GM23248 (cell line): ENCODE measurements at regions not wholly inside any gene's neighbourhood (a gene's known extent, or its start where the extent isn't known, plus 50 kb on each side); places are given as distances from the start of the nearest gene placed in this dataset.
"Not testable (repeated sequence)": the region's sequence is repeated elsewhere in the genome, so short reads cannot be mapped to it uniquely, and the experiment has no call there.

Experiments used
- DNase-seq: peaks from one replicate; pipeline ENCODE4 v3.0.0-alpha.2; 2015
- H2AFZ ChIP-seq: fragments of 200-600 bp; sonication (generic); 2 replicates; pipeline ENCODE4 v1.6.1; 2016; ENCODE audit warnings: antibody characterized with exemption
- H3F3A ChIP-seq: fragments of 200-600 bp; sonication (generic); 2 replicates; pipeline ENCODE4 v1.6.1; 2016; ENCODE audit warnings: mild to moderate bottlenecking, antibody characterized with exemption, mixed run types; ENCODE audit not compliant: insufficient read depth
- H3K27ac ChIP-seq: fragments of 200-600 bp; sonication (generic); 2 replicates; pipeline ENCODE4 v1.5.1; 2016; ENCODE audit warnings: mild to moderate bottlenecking
- H3K27me3 ChIP-seq: fragments of 200-600 bp; sonication (generic); replicated peaks from 2 replicates; pipeline ENCODE4 v1.6.1; 2016; ENCODE audit warnings: mild to moderate bottlenecking; ENCODE audit not compliant: insufficient read depth
- H3K36me3 ChIP-seq: fragments of 200-600 bp; sonication (generic); 2 replicates; pipeline ENCODE4 v1.6.1; 2016; ENCODE audit warnings: low read depth, mild to moderate bottlenecking
- H3K4me1 ChIP-seq: fragments of 200-600 bp; sonication (generic); 2 replicates; pipeline ENCODE4 v1.6.1; 2016; ENCODE audit warnings: mild to moderate bottlenecking; ENCODE audit not compliant: insufficient read depth
- H3K4me2 ChIP-seq: fragments of 200-600 bp; sonication (generic); one replicate; pipeline ENCODE4 v1.6.1; 2016; ENCODE audit warnings: mild to moderate bottlenecking; ENCODE audit not compliant: unreplicated experiment
- H3K4me3 ChIP-seq: fragments of 200-600 bp; sonication (generic); 2 replicates; pipeline ENCODE4 v1.5.1; 2016; ENCODE audit warnings: mild to moderate bottlenecking
- H3K79me2 ChIP-seq: fragments of 200-600 bp; sonication (generic); 2 replicates; pipeline ENCODE4 v1.6.1; 2016; ENCODE audit warnings: mild to moderate bottlenecking; ENCODE audit not compliant: insufficient read depth
- H3K9ac ChIP-seq: fragments of 200-600 bp; sonication (generic); 2 replicates; pipeline ENCODE4 v1.6.1; 2016; ENCODE audit warnings: mild to moderate bottlenecking
- H3K9me2 ChIP-seq: fragments of 200-600 bp; sonication (generic); 2 replicates; pipeline ENCODE4 v1.6.1; 2016; ENCODE audit warnings: mixed run types, mild to moderate bottlenecking, moderate library complexity; ENCODE audit not compliant: insufficient read depth
- H3K9me3 ChIP-seq: fragments of 200-600 bp; sonication (generic); one replicate; pipeline ENCODE4 v1.6.1; 2017; ENCODE audit warnings: low read depth
- H4K20me1 ChIP-seq: fragments of 200-600 bp; sonication (generic); 2 replicates; pipeline ENCODE4 v1.6.0; 2016; ENCODE audit not compliant: insufficient read depth
- EZH2 ChIP-seq: fragments of 200-600 bp; sonication (generic); IDR thresholded peaks from 2 replicates; pipeline ENCODE4 v1.6.1; 2018; ENCODE audit warnings: antibody characterized with exemption, mild to moderate bottlenecking; ENCODE audit not compliant: insufficient read depth, poor library complexity, severe bottlenecking
- EZH2phosphoT487 ChIP-seq: fragments of 200-600 bp; sonication (generic); IDR thresholded peaks from 2 replicates; pipeline ENCODE4 v1.6.1; 2018; ENCODE audit warnings: antibody characterized with exemption, moderate library complexity, mild to moderate bottlenecking, low read depth; ENCODE audit not compliant: insufficient read depth
- WGBS, 2 experiments: methylation state at CpG; one replicate each; pipeline ENCODE4 v1.1.6; 2015 to 2017; ENCODE audit warnings: low lambda C conversion rate in 2 of 2, low coverage in 1 of 2; ENCODE audit errors: missing lambda C conversion rate in 2 of 2; 5-methylcytosine and 5-hydroxymethylcytosine counted together
- in situ Hi-C: fragments of 300-500 bp; cut with MboI; formaldehyde crosslinking; loops from 2 replicates; pipeline ENCODE4 v1.15.0; 2020

GRCh38 chr3:59496250-59496649 is 446.4 kb upstream of the CFAP20DC start:
- H2AFZ ChIP-seq = no peak overlapping the region

GRCh38 chr3:59494969-59495368 is 445.1 kb upstream of the CFAP20DC start:
- whole genome bisulfite sequencing, 2 experiments = 47 to 67% methylated on average over 1 of the region's 1 CpG
- in situ Hi-C loops = not testable (repeated sequence)

More at GRCh38 chr3:59496250-59496649, 446.4 kb upstream of the CFAP20DC start:
- H3K27me3 ChIP-seq = no peaks in the 10 kb centered on the region; the same call in 1 of the 2 replicates
- no peaks in the 10 kb centered on the region for H3F3A ChIP-seq
- no peaks in the 10 kb centered on the region for H3K79me2 ChIP-seq
- no peaks in the 10 kb centered on the region for H3K9me2 ChIP-seq
- in situ Hi-C loops = no loop called here
- H3K9me3 ChIP-seq = no peaks in the 10 kb centered on the region
- WGBS, 2 experiments = 87 to 93% methylated on average over 5 of the region's 5 CpGs
- no peak overlapping the region for H3K4me2 ChIP-seq
- no peak overlapping the region for H3K4me3 ChIP-seq
- no peak for DNase-seq
- H3K27ac ChIP-seq = no peak overlapping the region
- no peaks in the 10 kb centered on the region for H3K4me1 ChIP-seq
- H3K9ac ChIP-seq = no peak overlapping the region
- TF ChIP-seq EZH2 (no peak), EZH2phosphoT487 (no peak)
- H3K36me3 ChIP-seq = no peaks in the 10 kb centered on the region
- no peaks in the 10 kb centered on the region for H4K20me1 ChIP-seq

GRCh38 chr3:59486520-59486919 is 436.7 kb upstream of the CFAP20DC start:
- Histone ChIP-seq H3K4me3 (no peak overlapping the region), H3F3A (peaks cover 15% of the 10 kb centered on the region; the same call in 1 of the 2 replicates), H4K20me1 (no peaks in the 10 kb centered on the region), H3K9me3 (no peaks in the 10 kb centered on the region), H3K79me2 (no peaks in the 10 kb centered on the region), H3K36me3 (no peaks in the 10 kb centered on the region), H3K27ac (no peak overlapping the region), H2AFZ (no peak overlapping the region), H3K9ac (no peak overlapping the region), H3K4me1 (peaks cover 14% of the 10 kb centered on the region), H3K9me2 (no peaks in the 10 kb centered on the region), H3K27me3 (no peaks in the 10 kb centered on the region), H3K4me2 (no peak overlapping the region)
- DNase-seq = no peak
- no peak for TF ChIP-seq EZH2phosphoT487
- no peak for TF ChIP-seq EZH2
- in situ Hi-C loops = no loop called here
- 35 to 38% methylated on average over 3 of the region's 3 CpGs for WGBS, 2 experiments

More at GRCh38 chr3:59494969-59495368, 445.1 kb upstream of the CFAP20DC start:
- not testable (repeated sequence) for H3K9ac ChIP-seq, H3K4me2 ChIP-seq, H3K9me3 ChIP-seq, H3K27ac ChIP-seq, H3K27me3 ChIP-seq, H3K4me3 ChIP-seq, H2AFZ ChIP-seq, H3K36me3 ChIP-seq, H3F3A ChIP-seq, H4K20me1 ChIP-seq, H3K4me1 ChIP-seq, H3K79me2 ChIP-seq, DNase-seq, H3K9me2 ChIP-seq

- no peak for DNase-seq
- 96 to 98% methylated on average over 3 of the region's 3 CpGs for WGBS, 2 experiments
- Histone ChIP-seq H3K9me3 (no peaks in the 10 kb centered on the region), H3K27me3 (no peaks in the 10 kb centered on the region), H4K20me1 (no peaks in the 10 kb centered on the region), H3K36me3 (no peaks in the 10 kb centered on the region), H3F3A (peaks cover 18% of the 10 kb centered on the region; the same call in 1 of the 2 replicates), H3K79me2 (no peaks in the 10 kb centered on the region), H3K4me3 (no peak overlapping the region), H3K9me2 (no peaks in the 10 kb centered on the region), H3K4me2 (no peak overlapping the region), H3K27ac (no peak overlapping the region), H2AFZ (no peak overlapping the region), H3K4me1 (peaks cover 28% of the 10 kb centered on the region), H3K9ac (no peak overlapping the region)
- TF ChIP-seq EZH2 = no peak
- TF ChIP-seq EZH2phosphoT487 = no peak
- in situ Hi-C loops = no loop called here
Measured at GRCh38 chr3:59483191-59483590, 433.4 kb upstream of the CFAP20DC start.

DNA sequence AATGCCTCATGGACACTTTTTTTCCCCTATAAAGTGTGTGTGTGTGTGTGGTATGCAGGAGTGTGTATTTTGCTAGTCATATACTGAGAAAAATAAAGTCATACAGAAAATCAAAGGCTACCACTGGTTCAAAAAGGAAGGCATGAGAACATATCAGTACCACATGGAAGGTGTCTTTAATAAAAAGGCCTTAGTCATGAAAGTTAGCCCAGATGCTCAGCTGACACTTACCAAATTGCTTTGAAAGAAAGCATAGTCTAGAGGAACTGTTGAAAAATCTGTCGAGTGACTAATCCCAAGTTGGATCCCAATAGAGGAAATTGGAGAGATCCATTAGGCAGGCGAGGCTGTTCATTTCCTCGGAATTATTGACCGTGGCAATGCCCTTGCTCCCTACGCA is 432.9 kb upstream of the CFAP20DC start:
- Histone ChIP-seq H3K9me3 (no peaks in the 10 kb centered on the region), H2AFZ (no peak overlapping the region), H3K79me2 (no peaks in the 10 kb centered on the region), H4K20me1 (no peaks in the 10 kb centered on the region), H3K4me3 (no peak overlapping the region), H3K9me2 (no peaks in the 10 kb centered on the region), H3F3A (peaks cover 18% of the 10 kb centered on the region; the same call in 1 of the 2 replicates), H3K36me3 (no peaks in the 10 kb centered on the region), H3K27ac (no peak overlapping the region), H3K9ac (no peak overlapping the region), H3K4me2 (no peak overlapping the region), H3K27me3 (no peaks in the 10 kb centered on the region), H3K4me1 (peaks cover 28% of the 10 kb centered on the region)
- TF ChIP-seq EZH2 = no peak
- TF ChIP-seq EZH2phosphoT487 = no peak
- WGBS, 2 experiments = 10 to 18% methylated on average over 5 of the region's 5 CpGs
- DNase-seq = peak; percentile 74
- in situ Hi-C loops = no loop called here
